ENCODE measurements at regions not wholly inside any gene's neighbourhood (a gene's known extent, or its start where the extent isn't known, plus 50 kb on each side); places are given as distances from the start of the nearest gene placed in this dataset.

DNA sequence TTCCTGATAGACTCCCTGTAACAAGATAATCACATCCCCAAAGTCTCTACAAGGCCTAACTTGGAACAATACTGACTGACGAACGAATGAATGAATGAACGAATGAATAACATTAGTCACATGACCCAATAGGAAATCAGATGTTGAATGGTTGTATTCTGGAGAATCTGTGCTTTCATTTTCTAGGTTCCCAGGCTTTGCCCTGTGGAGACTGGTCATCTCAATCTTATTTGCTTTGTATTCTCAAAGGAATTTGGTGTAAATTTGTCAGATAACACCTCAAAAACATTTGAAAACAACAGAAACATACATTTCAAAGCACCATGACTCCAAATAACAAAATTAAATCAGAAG is 69.6 kb upstream of the COL1A2 start:
- TF ChIP-seq EZH2 (IDR thresholded peaks at IDR 0.05) = no peak
- TF ChIP-seq POLR2AphosphoS5 (IDR thresholded peaks at IDR 0.05; ENCODE audit: borderline replicate concordance, low read depth, low read length) = no peak

Data from SK-N-MC (cell line).